Fibroblast of lung (primary cell): ENCODE measurements at regions not wholly inside any gene's neighbourhood (a gene's known extent, or its start where the extent isn't known, plus 50 kb on each side); places are given as distances from the start of the nearest gene placed in this dataset.

ENCODE experiments used
- EZH2 ChIP-seq: IDR thresholded peaks from 2 replicates; pipeline ENCODE4 v1.5.1; 2012; ENCODE audit warnings: low read length, control low read depth, mild to moderate bottlenecking; ENCODE audit errors: missing control alignments
- TF ChIP-seq, protein P1 (sequence below), 2 donors: IDR thresholded peaks in 1 of 2; conservative IDR thresholded peaks in 1 of 2; 1 replicate in 1 of 2; 2 replicates in 1 of 2; pipeline ENCODE4 v1.5.1; 2011 to 2012; ENCODE audit warnings: low read length in 2 of 2, control low read depth in 1 of 2, inconsistent platforms in 1 of 2, low read depth in 1 of 2, mild to moderate bottlenecking in 1 of 2

DNA sequence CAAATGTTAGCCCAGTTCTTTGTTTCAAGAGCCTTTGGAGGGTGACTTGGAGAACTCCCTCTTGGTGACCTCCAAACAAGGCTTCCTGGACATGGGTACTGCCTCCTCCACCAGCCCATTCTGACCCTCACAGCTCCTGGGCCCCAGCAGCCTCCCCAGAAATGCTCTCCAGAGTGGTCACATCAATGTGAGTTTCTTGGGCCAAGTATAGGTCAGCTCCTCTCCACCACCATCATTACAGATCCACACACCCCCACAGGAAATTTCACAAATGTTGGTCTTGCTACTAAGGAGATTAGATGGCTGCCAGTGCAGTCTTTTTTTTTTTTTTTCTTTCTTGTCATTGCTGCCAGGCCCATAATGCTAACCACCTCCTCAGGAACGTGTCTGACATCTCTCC is 410.7 kb downstream of the DTWD2 start:
- no peak for TF ChIP-seq EZH2
- TF ChIP-seq, protein P1, sequence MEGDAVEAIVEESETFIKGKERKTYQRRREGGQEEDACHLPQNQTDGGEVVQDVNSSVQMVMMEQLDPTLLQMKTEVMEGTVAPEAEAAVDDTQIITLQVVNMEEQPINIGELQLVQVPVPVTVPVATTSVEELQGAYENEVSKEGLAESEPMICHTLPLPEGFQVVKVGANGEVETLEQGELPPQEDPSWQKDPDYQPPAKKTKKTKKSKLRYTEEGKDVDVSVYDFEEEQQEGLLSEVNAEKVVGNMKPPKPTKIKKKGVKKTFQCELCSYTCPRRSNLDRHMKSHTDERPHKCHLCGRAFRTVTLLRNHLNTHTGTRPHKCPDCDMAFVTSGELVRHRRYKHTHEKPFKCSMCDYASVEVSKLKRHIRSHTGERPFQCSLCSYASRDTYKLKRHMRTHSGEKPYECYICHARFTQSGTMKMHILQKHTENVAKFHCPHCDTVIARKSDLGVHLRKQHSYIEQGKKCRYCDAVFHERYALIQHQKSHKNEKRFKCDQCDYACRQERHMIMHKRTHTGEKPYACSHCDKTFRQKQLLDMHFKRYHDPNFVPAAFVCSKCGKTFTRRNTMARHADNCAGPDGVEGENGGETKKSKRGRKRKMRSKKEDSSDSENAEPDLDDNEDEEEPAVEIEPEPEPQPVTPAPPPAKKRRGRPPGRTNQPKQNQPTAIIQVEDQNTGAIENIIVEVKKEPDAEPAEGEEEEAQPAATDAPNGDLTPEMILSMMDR (conservative IDR thresholded peaks at IDR 0.05 in 1 of 2, IDR thresholded peaks at IDR 0.05 in 1 of 2; ENCODE audit: low read depth in 1 of 2, low read length in 2 of 2) = no peak
